Midbrain (tissue), 1 donor: ENCODE measurements at regions not wholly inside any gene's neighbourhood (a gene's known extent, or its start where the extent isn't known, plus 50 kb on each side); places are given as distances from the start of the nearest gene placed in this dataset.
A peak's percentile ranks its signal among the peaks of the same experiment; 100 is the strongest.
"Not testable (repeated sequence)": the region's sequence is repeated elsewhere in the genome, so short reads cannot be mapped to it uniquely, and the experiment has no call there.

ENCODE experiments used
- DNase-seq: peaks from one replicate; lab custom pipeline; 2025; lab: John Stamatoyannopoulos, UW

DNA sequence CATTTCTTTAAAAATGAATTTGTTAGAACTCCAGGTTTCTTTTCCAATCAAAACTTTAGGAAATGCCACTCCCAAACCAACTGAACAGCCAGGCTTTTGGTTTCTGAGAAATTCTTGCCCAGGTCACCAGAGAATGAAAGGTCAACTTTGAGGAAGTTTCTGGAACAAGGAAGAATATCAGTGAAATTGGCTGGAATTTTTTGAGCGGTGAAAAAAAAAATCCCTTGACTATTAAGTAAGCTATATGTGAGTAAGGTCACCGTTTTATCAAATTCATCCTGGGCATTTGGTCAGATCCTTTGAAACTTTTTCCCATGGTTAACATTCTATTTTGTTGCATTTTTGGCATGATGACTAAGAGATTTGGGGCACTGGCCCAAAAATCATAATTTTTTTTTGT is 469.3 kb downstream of the LTN1 start:
- no peak for DNase-seq

DNA sequence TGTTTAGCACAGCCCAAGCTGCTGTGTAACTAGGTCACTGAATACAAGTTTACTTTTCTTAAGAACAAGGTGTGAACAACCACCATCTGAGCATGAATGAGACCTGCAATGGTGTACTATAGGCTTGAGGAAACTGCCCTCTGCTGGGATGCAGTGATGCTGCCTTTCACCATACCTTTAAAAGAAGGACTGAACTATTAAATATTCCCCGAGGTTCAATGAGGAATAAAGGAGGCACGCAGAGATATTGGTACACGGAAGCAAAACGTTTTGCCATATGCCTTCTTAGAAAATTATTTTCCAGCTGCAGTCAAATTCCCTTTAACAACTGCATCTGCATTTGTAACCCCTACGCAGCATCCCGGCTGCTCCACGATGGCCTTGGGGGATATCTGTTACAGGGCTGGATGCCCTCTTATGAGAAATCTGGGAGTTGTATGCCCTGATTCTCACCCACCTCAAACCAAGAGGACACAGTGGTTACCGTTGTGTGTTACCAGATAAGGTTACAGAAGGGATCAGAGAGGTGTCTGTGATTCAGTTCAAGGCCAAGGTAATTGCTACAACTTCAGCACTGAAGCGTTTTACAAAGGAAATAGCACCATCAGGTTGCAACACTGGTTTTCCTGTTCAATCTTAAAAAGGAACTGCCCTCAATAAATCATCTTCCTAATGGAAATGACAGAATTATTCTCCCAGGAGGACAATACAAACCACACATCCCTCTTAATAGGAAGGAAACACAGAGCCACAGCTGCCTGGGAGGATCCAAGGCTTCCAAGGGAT is 470.5 kb downstream of the LTN1 start:
- no peak for DNase-seq

DNA sequence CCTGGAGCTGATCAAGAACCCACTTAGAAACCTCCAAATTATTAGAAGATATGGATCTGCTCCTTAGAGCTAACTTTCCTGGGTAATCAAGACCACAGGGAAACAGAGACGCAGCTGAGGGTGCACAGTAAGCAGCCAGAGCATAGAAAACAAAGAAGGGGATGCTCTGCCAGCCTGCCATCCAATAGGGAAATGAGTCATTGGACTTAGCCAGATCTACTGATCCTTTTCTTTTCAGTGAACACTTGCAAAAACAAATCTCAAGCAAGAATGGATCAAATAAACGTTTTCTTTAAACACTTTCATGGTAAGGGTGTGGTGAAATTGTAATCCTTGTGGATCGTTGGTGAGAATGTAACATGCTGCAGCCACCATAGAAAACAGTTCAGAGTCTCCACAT is 474.0 kb downstream of the LTN1 start:
- DNase-seq = no peak

DNA sequence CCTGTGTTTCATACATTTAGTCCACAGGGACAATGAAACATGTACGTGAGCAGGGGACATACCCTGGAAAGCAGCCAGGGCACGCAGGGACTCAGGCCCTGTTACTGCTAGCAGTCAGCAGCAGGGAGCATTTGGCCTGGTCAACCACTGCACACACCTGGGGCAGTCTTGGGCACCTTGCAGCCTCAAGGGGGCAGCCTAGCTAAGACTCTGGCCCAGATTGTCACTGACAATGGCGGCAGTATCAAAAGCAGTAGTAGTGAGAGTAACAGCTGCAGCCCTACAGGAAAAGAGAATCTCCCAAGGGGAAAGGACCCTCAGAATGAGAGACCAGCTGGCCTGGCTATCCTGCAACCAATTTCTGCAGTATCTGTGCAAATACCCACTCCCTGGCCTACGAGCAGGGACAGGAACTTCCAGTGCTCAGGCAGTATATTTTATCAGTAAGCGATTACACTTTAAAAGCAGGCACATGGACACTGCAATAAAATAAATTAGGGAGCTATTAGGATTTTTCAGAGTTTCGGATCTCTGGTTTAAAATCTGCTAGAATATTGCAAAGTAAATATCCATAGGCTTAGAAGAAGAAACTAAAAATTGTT is 475.6 kb downstream of the LTN1 start:
- DNase-seq = peak; percentile 37

DNA sequence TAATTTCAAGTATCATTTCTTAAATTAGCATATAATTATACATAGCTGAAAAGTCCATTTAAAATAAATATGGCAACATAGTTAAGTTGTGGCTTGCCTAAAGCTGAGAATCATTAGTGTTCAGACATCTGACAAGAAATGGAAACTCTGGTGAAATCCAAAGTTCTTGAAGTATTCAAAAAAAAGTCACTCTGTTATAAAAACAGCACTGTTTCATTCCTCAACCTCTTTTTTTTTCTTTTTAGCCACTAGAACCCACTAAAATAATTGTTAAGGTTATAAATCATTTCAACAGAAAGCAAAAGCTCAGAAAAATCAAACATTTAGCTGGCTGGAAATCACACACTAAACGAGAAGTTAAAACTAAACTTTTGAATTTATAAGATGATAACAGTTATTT is 476.7 kb downstream of the LTN1 start:
- DNase-seq = no peak

DNA sequence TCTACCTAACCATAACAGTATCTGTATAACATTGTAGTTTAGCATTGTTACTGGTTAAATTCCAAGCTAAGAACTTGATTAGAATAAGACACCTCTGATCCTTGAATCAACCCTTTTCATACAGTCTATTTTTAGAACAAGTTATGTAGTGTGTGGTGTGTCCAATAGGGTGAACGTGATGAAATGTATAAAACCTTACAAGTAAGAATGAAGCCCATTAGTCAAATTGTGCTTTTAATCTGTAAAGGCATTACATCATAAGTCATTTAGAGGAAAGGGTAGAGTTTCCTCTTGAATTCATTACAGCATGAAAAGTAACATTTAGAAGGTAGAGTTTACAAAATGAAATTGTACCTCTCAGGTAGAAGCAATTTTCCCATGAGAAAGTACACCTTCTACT is 479.2 kb downstream of the LTN1 start:
- DNase-seq = no peak

DNA sequence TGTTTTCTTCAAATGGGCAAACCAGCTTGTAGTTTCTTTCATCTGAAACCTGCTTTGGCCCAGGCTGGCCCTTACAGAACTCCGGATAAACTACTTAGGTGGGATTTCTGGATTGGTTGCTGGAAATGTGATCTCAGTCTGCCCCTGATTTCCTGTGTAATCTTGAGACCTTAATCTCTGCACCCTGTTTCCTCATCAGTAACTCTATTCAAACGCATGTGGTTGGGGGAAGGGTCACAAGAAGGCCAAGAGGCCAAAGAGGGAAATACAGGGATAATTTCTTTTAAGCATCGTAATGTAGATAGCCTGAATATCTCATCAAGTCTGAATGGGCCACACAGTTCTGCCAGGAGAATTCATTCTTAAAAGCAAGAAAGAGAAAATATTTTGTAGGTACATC is 483.6 kb downstream of the LTN1 start:
- no peak for DNase-seq

DNA sequence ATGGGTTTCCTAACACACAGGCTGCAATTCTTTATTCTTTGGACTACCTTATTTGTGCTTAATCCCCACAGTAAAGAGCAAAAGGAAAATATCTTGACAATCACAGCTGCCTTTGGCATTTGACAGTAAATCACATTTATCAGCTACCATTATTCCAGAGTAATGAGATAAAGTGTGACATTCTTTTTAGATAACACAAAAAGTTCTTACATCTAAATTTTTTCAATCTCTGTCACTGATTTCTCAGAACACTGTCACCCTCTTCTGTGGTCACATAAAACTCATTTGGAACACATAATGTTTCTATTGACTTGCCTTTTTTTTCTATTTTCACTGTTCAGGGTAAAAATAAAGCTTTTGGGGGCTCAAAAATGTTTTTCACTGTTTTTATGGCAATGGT is 484.6 kb downstream of the LTN1 start:
- no peak for DNase-seq

DNA sequence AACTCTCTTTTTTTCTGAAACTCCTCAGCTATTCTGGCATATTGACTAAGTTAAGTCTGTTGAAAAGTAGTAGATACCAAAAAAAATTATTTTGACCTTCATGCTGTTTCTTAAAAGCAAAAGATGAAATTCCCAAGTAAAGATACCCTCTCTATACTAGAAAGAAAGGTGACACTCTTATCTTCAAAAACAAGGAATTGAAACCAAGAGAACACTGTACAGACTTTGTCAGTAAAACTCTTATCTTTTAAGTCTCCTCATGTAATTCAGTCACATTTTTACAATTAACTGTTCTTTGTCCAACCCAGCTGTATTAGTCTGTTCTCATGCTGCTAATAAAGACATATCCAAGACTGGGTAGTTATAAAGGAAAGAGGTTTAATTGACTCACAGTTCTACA is 496.2 kb downstream of the LTN1 start:
- DNase-seq = no peak

DNA sequence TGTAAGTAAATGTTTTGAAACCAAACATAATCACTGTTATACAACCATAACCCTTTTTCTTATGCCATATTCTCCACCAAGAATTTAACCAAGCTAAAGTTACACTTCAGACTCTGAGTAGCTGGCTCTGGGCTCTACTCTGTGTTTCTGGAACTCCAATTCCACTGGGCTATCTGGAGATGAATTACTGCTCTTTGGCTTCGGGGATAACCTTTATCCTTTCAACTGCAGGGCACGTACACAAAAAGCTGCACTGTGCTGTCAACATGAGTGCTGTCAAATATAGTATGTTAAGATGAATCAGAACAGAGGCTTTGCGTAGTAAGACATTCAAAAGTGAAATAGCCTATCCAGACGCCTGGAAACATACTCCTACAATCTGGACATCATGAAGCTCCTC is 500.6 kb downstream of the LTN1 start:
- DNase-seq = no peak

DNA sequence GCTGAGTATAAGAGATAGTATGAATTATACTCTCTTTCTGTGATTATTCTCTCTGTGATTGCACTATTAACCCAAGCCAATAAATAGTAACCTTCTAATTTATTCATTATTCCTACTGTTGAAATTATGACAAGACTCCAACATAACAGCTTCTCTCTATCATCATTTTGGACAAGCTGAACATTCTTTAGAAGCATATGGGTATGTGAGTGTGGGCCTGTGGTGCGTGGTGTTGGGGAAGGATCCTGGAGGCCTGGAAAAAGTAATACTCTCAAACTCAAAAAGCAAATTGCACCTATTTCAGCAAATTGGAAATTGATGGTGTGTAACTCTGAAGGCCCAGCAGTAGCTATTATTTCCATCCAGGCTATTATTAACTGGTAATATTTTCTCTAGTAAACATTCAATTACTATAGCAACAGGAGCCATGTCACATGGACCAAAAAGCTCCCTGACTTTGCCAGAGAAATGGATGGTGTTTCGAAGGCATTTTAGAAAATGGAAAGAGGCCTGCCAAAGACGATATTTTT is 502.8 kb downstream of the LTN1 start:
- DNase-seq = no peak

DNA sequence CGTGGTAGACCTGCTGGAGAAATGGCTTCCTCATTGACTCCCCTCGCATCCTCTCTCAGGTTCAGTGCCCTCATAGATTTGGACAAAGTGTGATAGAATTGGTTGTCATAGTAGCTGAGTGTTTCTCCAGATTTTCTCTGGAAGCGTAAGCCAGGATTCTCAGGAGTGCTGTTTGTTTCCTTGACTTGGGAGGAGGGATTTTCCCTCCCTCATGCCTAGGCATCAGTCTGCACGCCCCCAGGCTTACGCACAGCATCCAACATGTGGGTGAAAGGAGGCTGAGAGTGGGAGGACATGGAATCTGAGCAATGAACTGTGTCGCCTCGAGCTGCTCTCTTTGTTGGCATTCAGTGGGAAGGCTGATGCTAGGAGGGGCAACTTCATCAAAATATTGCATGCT is 503.5 kb downstream of the LTN1 start:
- no peak for DNase-seq

DNA sequence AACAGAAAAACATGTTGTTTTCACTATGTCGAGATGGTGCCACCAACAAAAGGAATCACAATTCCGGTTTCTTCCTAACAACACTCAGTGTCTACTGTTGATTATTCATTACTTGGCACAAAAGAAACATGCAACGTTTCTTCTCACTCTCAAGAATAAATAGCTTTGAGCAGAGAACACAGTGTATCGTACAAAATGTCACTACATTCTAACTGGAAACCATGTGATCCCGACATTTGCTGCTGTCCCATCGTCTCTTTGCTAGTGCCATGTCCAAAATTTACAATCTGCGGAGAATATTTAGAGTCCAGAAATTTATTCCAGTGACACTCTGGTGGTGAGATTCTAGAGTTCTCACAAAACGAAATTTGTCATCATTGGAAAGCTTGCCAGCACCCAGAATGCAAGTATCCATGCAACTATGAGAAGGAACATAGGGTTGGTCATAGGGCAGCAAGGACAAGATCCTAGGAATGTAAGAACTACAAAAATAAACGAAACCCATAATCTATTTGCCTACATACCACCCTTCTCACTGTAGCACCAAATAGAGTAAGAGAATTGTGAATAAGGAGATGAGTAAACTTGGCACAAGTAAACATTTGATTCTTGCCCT is 505.1 kb downstream of the LTN1 start:
- no peak for DNase-seq

DNA sequence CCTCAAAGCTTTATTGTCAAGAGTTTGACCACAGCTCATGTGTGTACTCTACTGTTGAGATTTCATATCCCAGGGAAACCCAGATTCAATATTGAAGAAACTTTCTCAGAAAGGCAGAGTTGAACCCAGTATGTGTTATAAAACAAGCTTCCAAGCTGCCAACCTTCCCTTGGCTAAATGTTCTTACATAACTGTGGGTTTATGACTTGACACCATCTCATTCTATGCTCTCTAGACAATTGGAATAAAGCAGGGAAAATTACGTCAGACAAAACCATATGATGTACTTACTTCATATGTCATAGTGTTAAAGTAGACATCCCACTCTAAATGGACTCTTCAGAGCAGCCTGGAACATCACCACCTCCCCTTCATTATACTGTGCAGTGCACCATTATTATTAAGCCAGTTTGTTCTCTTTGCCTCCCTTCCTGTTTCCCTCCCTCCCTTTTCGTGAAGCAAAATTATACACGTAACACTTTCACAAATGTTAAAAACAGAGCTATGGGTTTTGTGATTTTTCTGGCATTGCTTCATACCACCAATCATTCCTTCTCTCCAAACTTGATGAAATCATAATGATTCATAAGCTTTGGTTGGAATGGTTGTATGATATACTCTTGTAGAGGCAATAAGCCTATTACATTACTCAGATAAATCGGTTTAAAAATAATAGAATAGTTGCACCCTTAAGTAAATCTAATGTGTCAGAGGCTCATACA is 507.2 kb downstream of the LTN1 start:
- DNase-seq = no peak

DNA sequence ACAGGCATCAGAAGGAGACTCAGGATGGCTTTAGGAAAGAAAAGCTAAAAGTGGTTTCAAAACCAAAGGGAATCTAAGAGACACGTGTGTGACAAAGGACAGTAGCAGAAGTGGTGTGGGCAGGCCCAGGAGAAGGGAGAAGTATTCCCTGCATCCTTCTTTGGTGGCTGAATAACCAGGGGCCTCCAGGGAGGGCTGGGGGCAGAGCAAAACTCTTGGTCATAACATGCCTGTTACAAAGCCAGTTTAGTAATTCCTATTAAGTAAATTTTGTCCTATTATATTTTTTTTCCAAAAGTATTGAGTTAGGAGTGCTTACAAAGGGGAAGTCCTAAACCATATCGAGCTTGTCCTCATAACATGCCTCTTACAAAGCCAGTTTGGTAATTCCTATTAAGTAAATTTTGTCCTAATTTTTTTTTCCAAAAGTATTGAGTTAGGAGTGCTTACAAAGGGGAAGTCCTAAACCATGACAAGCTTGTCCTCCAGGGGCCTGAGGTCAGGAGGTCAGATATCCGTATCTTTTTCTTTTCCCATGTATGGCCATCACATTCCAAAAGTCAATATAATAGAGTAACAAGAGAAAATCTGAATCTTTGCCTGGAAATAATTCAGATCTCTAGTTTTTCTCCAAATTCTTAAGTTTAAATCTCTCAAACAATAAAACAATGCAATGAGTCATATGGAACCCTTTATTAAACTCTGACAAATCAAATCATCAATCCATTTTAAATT is 509.2 kb downstream of the LTN1 start:
- no peak for DNase-seq

DNA sequence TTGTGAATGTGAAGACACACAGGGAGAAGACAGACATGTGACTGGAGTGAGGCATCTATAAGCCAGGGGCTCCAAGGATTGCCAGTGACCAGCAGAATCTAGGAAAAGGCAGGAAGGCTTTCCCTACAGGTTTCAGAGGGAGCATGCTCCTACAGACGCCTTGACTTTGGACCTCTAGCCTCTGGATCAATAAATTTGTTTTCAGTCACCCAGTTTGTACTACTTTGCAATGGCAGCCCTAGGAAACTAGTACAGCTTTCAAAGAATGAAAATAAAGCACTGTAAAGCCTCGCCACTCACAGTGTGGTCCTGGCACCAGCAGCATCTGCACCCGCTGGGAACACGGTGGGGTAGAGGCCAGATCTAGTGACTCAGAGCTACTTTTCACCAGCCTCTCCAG is 510.0 kb downstream of the LTN1 start:
- DNase-seq = no peak

DNA sequence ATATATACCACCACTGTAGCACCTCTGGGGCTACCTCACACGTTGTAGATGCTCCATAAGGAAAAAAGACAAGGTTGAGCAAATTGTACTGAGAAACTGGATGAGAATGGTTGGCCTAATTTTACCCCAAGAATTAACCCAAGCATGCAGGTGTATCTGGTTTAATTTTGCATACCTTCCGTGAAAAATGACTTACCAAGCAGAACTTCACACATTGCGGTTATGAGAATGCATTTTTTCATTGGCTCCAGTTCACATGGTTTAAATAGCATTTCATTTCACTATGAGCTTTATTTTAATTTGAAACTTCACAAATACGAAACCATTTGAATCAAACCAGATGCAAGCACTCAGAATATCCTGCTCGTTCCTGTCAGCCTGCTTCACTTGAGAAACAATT is 512.2 kb downstream of the LTN1 start:
- DNase-seq = no peak

DNA sequence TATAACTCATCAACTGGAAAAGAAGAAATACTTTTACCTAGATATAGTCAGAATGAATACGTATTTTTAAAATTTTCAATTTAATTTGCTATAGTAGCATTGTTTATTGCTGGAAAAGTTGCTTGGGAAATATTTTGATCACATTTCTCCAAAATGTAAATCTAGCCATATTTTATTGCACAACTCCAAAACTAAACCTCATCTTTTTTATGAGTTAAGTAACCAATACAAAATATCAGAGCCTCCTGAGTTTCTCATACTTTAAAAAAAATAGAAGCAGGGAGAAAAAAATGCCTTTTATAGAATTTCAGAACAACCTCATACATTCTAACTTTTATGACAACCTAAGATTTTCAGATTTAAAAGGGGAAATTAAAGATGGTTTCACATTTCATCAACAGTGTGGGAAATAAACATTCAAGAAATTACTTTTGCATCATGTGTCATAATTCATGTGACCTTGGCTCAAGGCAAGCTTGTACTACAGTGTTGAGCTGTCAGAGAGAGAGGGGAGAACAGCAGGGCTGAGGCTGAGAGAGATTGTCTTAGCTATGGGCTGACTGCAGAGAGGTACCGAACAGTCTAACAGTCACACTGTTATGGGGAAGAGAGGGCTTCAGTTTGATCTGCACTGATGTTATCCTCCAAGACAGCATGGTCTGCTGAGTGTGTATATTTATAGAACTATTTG is 519.0 kb downstream of the LTN1 start:
- DNase-seq = no peak

DNA sequence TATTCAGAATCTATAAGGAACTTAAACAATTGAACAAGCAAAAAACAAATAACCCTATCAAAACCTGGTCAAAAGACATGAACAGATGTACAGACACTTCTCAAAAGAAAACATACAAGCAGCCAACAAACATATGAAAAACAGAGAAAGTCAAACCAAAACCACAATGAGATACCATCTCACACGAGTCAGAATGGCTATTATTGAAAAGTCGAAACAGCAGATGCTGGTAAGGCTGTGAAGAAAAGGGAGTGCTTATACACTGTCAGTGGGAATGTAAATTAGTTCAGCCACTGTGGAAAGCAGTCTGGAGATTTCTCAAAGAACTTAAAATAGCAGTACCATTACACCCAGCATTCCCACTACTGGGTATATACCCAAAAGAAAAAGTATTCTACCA is 520.1 kb downstream of the LTN1 start:
- not testable (repeated sequence) for DNase-seq

DNA sequence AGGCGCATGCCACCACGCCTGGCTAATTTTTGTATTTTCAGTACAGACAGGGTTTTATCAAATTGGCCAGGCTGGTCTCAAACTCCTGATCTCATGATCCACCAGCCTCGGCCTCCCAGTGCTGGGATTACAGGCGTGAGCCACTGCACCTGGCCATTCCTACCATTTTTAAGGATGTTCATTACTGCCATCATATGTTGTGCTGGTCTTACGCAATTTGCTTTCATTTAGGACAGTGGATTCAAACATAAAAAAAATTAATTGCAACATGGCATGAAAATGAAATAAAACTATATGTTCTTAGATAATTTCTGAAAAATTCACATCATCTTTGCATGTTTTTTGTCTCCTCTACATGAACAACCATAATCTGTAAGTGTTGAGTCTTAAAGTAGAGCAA is 527.7 kb downstream of the LTN1 start:
- no peak for DNase-seq

DNA sequence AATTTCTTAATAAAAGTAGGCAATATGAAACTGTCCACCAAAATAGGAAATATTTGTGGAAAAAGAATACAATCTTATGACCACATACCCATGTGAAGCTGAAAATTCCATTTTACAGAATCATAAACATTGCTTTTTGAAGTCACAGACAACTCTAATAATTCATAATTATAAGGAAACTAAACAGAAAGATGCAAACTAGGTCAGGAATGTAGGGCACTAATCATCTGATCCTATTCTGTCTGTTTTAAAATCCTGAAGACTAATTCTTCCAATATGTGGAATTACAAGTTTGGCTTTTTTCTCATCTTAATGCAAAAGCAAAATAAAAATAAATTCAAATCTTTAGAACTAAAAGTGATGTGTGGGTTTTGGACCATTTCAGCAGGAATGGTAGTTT is 528.6 kb downstream of the LTN1 start:
- no peak for DNase-seq
